H1 (cell line): ENCODE measurements at regions not wholly inside any gene's neighbourhood (a gene's known extent, or its start where the extent isn't known, plus 50 kb on each side); places are given as distances from the start of the nearest gene placed in this dataset.

Source experiments
- CBX5 ChIP-seq: fragments of 300-800, 300-1000 bp; sonication (generic); IDR thresholded peaks from 2 replicates; pipeline ENCODE4 v1.7.1; 2016; ENCODE audit warnings: antibody characterized with exemption, low read length, low read depth
- CHD7 ChIP-seq: fragments of 300-600 bp; sonication (generic); IDR thresholded peaks from 2 replicates; pipeline ENCODE4 v1.7.1; 2012; ENCODE audit warnings: low read length, moderate library complexity, mild to moderate bottlenecking, inconsistent platforms; ENCODE audit not compliant: insufficient replicate concordance
- EP300 ChIP-seq, 2 experiments: IDR thresholded peaks; 1 replicate in 1 of 2; 2 replicates in 1 of 2; pipeline ENCODE4 v1.6.1; 2011 to 2012; ENCODE audit warnings: low read depth in 2 of 2, low read length in 2 of 2, mild to moderate bottlenecking in 2 of 2, borderline replicate concordance in 1 of 2, inconsistent platforms in 1 of 2, moderate library complexity in 1 of 2
- JUN ChIP-seq: IDR thresholded peaks from 2 replicates; pipeline ENCODE4 v1.6.1; 2011; ENCODE audit warnings: low read depth, mild to moderate bottlenecking, improper control_type of control experiment, low read length
- POLR2A ChIP-seq, 2 experiments: IDR thresholded peaks; 1 replicate in 1 of 2; 2 replicates in 1 of 2; pipeline ENCODE4 v1.6.1; 2011; ENCODE audit warnings: low read depth in 2 of 2, low read length in 2 of 2, mild to moderate bottlenecking in 2 of 2; ENCODE audit errors: control extremely low read depth in 1 of 2
- SUZ12 ChIP-seq: fragments of 200-600 bp; sonication (generic); IDR thresholded peaks from 2 replicates; pipeline ENCODE4 v1.6.1; 2012; ENCODE audit warnings: mild to moderate bottlenecking, inconsistent platforms, low read length, moderate library complexity, mixed read lengths
- TCF12 ChIP-seq: IDR thresholded peaks from 2 replicates; pipeline ENCODE4 v1.6.1; 2011; ENCODE audit warnings: low read depth, mild to moderate bottlenecking, low read length

- TF ChIP-seq CHD7 (no peak), CBX5 (no peak), TCF12 (no peak), EP300 (IDR thresholded peaks at IDR 0.05; ENCODE audit: borderline replicate concordance in 1 of 2, low read depth in 2 of 2, low read length in 2 of 2) (no peak), SUZ12 (no peak), POLR2A (IDR thresholded peaks at IDR 0.05; ENCODE audit: control extremely low read depth in 1 of 2, low read depth in 2 of 2, low read length in 2 of 2) (no peak), JUN (no peak)
Measured at GRCh38 chr21:9763807-9764206, 757.6 kb upstream of the TPTE start (continued).
